HG03103 (cell line): ENCODE measurements at regions not wholly inside any gene's neighbourhood (a gene's known extent, or its start where the extent isn't known, plus 50 kb on each side); places are given as distances from the start of the nearest gene placed in this dataset.
"Not testable (repeated sequence)": the region's sequence is repeated elsewhere in the genome, so short reads cannot be mapped to it uniquely, and the experiment has no call there.

Source experiments
- ATAC-seq: cut with Tn5 transposase; IDR thresholded peaks from one replicate; pipeline ENCODE4 v1.9.1; 2021; ENCODE audit warnings: low read depth; ENCODE audit not compliant: unreplicated experiment

DNA sequence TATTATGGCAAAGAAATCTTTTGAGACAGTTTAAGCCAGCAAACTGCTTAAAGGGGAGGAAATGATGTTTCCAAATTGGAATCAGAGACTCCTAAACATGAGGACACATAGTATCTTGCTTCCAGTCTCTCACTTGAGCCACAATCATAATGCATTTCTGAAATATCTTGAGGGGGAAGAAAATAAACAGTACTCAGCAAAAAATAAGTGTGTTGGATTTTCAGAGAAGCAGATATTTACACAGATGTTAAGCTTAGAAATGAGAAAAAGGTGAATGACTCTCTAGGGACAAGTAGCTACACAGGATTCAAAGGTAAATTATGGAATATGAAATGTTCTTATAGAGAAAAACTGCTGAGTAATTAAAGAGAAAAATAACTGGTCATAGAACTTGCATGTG, 1583.6 kb downstream of the CDH8 start:
- no peak for ATAC-seq

DNA sequence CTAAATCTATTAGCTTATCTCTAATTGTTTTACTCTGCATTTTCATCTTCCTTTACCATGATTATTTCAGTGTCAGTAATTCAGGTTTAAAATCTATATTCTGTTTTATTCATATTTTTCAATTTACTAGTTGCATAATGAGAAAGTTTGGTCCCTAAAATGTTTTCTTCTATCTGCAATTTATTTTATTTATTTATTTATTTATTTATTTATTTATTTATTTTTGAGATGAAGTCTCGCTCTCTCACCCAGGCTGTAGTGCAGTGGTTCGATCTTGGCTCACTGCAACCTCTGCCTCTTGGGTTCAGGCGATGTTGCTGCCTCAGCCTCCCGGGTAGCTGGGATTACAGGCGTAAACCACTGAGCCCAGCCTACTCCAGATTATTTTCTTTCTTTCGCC, 1597.3 kb downstream of the CDH8 start:
- ATAC-seq, result no peak

DNA sequence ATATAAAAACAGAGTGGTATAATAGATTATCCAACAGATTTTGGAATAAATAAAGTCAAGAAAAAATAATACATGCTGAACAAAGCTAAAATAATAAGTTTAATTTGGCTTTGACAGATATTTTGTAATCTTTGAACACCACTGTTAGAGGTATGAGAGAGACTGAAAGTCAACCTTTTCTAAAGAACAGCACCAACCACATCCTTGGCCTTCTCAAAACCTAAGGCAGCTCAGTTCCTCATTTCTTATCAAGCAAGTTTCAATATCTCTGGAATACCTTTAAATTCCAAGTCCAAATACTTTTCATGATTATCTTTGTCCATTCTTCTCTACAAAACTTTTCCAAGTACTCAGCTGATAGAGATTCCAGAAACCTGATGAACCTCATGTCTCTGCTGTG, 1603.8 kb downstream of the CDH8 start:
- no peak for ATAC-seq

DNA sequence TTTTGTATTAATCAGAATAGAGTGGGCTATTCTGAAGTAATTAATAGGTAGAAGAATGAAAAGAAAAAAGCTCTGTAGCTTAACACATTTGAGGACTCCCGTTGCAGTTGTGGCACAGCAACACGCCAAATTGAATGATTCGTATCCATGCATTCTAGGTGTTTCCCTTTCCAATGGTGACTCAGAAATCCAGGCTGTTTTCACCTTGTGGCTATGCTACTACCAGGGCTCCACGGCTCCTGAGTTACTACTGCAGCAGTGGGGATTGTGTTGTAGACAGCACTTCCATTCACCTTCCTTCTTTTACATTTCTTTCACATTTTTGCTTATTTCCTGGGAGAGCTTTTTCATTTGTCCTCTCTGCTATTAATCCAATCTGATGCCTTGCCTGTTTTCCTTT, 1616.4 kb downstream of the CDH8 start:
- no peak for ATAC-seq

DNA sequence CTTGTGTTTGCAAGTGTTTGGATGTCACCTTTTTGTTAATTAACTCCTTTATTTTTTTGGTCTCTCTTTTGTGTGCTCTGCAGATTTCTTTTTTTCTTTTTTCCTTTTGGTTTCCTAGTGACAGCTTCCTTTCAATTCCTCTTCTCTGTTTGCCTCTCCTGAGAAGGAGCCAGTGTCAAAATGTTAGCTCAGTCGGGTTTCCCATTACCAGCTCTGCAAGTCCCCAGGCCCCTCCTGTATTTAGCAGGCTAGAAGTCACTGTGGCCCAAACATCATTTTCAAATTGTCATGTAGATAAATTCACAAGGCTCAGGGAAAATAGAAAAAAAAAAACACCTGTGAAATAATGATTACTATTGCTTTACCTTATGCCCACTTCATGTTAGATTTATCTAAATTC, 1621.6 kb downstream of the CDH8 start:
- ATAC-seq, result no peak

DNA sequence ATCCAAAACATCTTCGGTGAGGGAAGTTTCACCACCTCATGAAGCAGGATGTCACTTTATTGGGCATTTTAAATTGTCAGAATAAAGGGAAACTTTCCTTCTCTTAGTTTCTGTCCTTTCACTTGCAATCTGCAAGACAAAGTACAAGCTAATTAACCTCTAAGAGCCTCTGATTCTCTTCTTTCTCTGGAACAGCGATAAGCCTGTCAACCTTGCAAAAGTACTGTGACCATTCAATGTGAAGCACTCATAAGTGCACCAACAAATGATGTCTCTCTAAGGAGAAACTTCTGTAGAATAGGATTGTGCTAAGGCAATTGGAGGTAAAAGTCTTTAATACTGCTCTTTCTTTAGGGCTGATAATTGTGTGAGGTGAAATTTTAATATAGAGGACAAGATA, 1622.3 kb downstream of the CDH8 start:
- no peak for ATAC-seq

DNA sequence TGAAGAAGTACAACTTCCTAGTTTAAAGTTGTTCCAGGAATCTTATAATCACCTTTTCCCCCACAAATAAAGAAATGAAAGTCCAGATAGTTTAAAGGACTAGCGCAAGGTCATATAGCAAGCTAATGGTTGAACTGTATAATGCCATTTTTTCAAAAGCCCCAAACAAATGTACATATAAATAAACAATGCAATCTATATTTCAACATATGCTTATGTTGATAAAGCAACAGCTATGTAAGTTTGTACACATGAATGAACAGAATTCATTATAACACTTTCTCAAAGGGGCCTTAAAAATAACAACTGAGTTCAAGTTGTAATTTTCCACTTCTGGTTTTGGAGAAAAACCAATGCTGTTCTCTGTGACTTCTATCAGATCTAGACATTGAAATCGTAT, 1628.6 kb downstream of the CDH8 start:
- no peak for ATAC-seq

DNA sequence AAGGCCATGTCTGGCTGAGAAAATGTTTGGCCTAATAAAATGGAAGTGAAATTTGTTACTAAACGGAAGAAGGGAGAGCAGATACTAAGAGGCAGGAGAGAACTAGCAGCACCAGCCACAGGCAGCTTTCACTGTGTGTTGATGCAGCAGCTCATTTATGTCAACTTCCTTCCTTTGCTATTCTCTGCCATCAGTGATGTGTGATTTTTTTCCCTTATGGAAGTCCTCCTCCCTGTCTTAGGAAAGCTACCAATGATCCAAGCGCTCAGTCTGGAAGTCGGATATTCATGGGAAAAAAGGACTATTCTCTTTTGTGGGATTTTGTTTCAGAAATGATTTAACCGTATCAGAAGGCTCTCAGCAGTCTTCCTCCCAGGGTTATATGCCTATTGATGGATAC, 1629.2 kb downstream of the CDH8 start:
- ATAC-seq, result no peak

DNA sequence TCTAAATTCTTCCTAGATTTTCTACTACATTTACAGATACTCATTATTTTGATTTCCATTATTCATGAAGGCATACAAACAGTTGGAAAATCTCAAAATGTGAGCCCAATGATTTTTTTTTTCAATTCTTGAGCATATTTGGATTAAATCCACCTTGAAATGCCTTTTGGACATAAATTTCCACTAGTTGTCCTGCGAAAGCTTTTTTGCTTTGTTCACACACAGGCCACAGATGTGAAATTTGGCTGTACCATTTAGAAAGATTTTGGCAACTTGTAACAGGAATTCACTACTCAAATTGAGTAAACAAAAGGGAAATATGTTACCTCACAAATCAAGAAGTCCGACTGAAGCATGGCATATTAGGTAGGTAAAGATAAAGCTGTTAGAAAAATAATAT, 1631.0 kb downstream of the CDH8 start:
- ATAC-seq, result no peak

DNA sequence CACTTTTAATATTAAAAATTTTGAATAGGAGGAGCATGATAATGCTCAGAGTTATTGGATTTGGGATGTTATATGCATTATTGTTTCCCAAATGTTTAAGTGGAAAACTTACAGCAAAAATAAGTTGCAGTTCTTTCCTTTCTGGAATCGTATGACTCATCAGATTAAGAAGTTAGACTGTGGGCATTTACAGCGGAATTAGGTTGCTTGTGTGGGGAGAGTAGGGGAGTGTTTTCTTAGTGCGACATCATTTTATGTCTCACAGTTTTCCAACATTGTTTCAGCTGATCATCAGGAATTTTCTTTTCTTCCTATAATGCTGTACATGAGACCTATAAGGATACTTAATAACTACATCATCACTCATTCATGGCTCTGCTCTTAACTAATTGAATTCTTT, 1631.8 kb downstream of the CDH8 start:
- ATAC-seq, result no peak

DNA sequence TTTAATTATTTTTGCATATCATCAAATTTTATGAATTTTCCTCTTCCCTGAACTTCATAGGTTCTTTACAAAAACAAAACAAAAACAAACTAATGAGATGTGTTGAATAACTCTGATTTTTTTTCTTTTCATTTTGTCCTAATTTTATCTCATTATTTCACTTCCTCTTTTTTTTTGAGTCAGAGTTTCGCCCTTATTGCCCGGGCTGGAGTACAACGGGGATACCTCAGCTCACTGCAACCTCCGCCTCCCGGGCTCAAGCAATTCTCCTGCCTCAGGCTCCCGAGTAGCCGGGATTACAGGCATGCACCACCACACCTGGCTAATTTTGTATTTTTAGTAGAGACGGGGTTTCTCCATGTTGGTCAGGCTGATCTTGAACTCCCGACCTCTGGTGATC, 1633.3 kb downstream of the CDH8 start:
- not testable (repeated sequence) for ATAC-seq

DNA sequence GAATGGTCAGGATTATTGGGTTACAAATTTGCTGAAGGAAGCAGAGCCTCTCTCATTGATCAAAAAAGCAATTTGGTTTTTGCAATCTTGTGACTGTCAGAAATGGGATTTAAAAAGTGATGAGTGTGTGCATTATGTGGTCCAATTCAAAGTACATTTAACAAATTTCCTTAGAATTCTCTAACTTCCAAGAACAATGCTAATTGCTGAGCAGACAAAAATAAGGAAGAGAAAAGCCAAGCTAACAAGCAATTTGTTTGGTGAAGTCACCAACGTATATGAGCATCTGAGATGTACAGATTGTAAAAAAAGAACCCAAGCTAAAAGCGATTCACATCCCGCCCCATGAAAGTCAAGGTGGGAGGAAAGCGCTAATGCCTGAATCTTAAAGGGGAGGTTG, 1643.9 kb downstream of the CDH8 start:
- ATAC-seq, result no peak

DNA sequence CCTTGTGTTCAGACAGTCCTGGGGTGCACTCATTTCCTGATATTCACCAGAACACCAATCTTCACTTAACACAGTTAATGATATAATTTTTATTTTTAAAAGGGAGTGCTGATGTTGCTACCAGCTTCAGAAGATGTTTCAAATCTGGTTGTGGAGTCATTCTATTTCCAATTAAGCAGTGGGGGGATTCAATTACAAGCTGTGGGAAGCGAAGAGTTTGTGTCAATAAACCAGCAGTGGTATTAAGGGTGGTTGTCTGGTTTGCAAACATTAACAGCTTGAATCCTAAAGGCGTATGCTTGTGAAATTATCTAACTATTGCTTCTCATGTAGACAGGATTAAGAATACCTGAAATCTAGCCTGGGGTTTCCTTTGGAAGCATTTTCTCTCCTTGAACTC, 1637.5 kb upstream of the GOT2 start:
- no peak for ATAC-seq

DNA sequence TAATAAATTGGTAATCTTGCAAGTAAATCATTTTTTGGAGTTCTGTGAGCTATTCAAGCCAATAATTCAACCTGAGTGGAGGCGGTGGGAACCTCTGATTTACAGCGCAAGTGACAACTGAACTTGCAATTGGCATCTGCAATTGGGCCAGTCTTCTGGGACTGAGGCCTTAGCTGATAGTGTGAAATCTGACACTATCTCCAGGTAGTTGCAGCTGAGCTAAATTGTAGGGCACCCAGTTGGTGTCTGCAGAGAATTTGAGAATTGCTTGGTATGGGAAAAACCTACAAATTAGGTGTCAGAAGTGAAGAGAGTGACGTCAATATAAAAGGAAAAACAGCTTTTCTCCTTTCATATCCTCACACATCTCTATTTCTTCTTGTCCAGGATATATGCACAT, 1633.6 kb upstream of the GOT2 start:
- no peak for ATAC-seq

DNA sequence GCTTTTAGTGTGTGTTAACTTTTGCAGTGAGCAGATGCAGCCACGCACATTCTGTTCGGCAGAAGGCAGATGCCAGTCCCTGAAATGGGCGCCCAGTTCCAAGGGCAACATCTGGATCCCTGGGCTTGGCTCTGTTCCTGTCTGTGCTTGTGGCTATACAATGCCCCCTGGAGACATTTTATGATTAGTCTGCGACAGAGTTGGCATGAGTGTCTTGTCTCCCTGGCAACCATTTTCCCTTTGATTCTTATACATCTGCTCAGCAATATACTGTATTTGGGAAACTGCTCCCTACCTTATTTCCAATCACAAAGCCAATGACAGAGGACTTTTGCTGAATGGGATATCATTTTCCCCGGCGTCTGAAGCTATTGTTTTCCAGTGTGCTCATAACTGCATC, 1629.5 kb upstream of the GOT2 start:
- no peak for ATAC-seq

DNA sequence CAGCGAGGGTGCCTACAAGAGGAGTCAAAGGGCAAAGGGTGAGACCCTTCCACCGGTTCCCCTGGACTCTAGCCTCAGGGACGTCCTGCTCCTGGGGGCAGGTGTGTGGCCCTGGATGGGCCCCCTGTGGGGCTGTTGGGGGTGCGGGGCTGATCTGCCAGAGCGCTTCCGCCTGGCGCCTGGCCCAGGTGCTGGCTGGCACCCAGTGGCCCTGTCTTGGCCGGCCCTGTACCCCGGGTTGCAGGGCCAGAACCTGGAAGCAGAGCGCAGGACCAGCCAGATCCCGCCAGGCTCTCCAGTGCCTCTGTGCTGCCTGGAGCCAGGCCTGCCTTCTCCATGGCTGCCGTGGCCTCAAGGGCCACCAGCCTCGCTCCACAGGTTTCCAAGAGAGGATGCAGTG, 1625.8 kb upstream of the GOT2 start:
- not testable (repeated sequence) for ATAC-seq

DNA sequence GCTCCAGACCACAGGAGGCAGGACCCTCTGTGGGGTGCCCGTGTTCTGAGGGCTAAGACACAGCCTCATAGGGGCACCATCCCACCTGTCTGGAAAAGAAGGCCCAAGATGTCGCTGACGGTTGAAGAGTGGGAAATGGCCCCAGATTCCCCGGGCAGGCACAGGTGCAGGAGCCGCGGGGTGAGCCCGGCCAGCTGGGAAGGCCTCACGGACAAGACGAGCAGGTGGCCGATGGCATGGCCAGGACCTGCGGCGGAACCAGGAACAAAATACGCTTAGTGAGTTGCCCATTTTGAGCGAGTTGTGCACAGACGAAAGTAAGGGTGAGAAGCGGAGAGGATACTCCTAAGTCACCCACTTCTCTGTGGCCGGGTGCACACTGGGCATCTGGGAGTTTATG, 1625.3 kb upstream of the GOT2 start:
- not testable (repeated sequence) for ATAC-seq

DNA sequence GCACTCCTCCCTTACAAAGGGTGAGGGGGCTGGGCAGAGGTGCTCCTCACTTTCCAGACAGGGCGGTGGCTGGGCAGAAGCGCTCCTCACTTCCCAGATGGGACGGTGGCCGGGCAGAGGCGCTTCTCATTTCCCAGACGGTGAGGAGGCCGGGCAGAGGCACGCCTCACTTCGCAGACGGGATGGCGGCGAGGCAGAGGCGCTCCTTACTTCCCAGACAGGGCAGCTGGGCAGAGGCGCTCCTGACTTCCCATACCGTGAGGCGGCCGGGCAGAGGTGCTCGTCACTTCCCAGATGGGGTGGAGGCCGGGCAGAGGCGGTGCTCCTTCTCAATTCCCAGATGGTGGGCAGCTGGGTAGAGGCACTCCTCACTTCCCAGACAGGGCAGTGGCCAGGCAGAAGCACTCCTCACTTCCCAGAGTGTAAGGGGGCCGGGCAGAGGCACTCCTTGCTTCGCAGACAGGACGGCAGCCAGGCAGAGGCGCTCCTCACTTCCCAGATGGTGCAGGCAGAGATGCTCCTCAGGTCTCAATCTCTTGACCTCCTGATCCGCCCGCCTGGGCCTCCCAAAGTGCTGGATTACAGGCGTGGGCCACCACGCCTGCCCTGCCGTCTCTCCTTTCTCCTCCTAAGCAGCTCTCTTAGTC, 1623.9 kb upstream of the GOT2 start:
- ATAC-seq, result not testable (repeated sequence)

DNA sequence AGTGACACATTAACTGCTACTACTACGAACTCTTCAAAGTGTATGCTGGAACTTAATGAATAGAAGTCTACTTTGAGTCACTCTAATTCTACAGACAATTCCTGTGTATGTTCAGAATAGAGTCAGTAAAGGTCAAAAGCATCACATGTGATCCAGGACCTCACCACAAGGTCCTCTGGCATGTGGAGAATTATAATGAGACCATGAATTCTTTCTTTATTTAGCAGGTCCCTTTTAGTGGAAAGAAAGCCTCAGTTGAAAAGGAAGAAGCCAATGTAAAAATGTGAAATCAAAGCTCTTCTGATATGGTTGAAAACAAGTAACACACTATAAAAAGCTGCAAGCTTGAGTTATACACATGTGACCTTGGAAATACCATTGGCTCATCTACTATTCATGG, 1612.1 kb upstream of the GOT2 start:
- no peak for ATAC-seq

DNA sequence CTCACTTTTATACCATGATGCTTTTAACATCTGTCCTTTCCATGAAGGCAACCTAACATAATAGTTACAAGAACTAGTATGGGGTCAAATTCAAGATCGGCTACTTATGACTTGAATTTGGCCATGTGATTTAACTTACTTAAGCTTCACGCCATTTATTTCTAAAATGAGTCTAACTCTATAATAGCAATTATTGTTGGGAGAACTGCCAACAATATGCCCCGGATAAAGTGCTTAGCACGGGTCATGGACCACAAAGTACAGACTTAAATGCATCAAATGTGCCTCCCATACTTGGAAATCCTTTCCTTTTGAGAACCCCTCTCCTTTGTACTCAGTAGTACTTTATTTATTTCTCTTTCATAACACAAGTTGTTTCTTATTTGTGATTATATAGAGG, 1603.6 kb upstream of the GOT2 start:
- no peak for ATAC-seq

DNA sequence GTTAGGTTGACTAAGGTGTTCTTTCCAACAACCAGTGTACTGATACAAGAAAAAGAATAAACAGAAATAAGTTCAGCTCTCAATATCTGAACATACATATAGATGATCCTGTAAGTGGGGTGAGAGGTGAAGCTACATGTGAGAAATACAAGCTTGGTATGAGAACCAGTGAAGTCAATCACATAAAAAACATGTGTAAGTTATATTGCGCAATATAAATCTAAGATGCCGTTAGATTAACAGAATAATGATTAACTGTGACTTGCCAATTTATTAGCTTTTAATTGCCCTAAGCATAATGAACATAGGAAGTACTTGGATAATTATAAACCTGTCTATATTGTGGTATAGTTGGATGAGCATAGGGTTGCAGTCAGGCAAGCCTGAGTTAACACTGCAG, 1597.1 kb upstream of the GOT2 start:
- ATAC-seq, result no peak

DNA sequence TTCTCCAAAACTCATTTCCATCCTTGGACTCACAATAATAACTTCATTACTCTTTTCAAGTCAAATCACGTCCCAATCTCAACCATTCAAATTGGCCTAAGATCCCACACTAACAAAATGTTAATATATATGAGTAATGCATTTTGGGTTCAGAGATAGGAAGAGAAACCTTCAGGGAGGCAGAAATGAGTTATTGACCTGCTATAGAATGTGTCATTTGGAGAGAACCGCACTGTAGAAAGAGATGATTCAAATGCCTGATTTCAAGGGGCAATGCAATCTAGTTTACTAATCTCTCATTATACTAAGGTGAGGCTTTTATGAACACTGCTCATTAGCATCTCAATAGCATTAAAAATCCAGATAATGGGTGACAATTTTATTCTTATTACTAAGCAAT, 1595.0 kb upstream of the GOT2 start:
- no peak for ATAC-seq

DNA sequence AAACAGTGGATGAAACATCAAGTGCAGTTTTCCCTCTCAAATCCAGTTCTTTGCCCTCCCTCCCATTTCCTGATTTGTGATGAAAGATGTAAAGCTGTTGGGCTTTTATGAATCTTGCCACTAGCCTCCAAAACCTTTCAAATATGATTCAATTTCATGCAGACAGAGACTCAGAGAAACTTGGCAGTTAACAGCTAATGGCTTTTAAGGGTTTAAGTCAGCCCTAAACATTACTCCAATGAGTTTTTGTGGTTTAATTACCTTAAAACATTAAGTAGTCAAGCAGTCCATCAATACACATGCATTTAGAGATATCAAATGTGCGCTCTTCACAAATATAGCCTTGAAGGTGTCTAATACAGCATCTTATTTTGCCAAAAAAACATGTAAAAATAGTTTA, 1594.0 kb upstream of the GOT2 start:
- ATAC-seq, result no peak
